ENCODE measurements at regions not wholly inside any gene's neighbourhood (a gene's known extent, or its start where the extent isn't known, plus 50 kb on each side); places are given as distances from the start of the nearest gene placed in this dataset.

- TF ChIP-seq CREB5 (CRISPR knock-in tag; IDR thresholded peaks at IDR 0.05; ENCODE audit: low read depth), result no peak
- no peak for ATAC-seq
Observed at GRCh38 chr16:52099382-52099781, 447.6 kb downstream of the TOX3 start.

- ATAC-seq, result no peak
- TF ChIP-seq ZFP30 (CRISPR knock-in tag; IDR thresholded peaks at IDR 0.05), result no peak
- TF ChIP-seq TCF4 (CRISPR knock-in tag; IDR thresholded peaks at IDR 0.05; ENCODE audit: borderline replicate concordance), result no peak
- TF ChIP-seq ISL1 (CRISPR knock-in tag; IDR thresholded peaks at IDR 0.05), result no peak
- no peak for TF ChIP-seq RARB (CRISPR knock-in tag; IDR thresholded peaks at IDR 0.05)
- TF ChIP-seq PPARA (CRISPR knock-in tag; IDR thresholded peaks at IDR 0.05; ENCODE audit: borderline replicate concordance), result no peak
- no peak for TF ChIP-seq POU6F1 (CRISPR knock-in tag; IDR thresholded peaks at IDR 0.05; ENCODE audit: borderline replicate concordance, low read depth)
Observed at GRCh38 chr16:52095471-52095870, 451.5 kb downstream of the TOX3 start.

GRCh38 chr16:52092126-52092525 is 454.8 kb downstream of the TOX3 start:
- ATAC-seq, result no peak
- no peak for TF ChIP-seq CSRNP3 (CRISPR knock-in tag; IDR thresholded peaks at IDR 0.05)
- TF ChIP-seq ZFP3 (CRISPR knock-in tag; IDR thresholded peaks at IDR 0.05), result no peak
- TF ChIP-seq TCF4 (CRISPR knock-in tag; IDR thresholded peaks at IDR 0.05; ENCODE audit: borderline replicate concordance), result no peak
- TF ChIP-seq ZC3H10 (CRISPR knock-in tag; IDR thresholded peaks at IDR 0.05), result no peak

- ATAC-seq, result no peak
- TF ChIP-seq PPARA (CRISPR knock-in tag; IDR thresholded peaks at IDR 0.05; ENCODE audit: borderline replicate concordance), result no peak
- no peak for TF ChIP-seq ZNF70 (CRISPR knock-in tag; IDR thresholded peaks at IDR 0.05)
- no peak for TF ChIP-seq GLIS3 (CRISPR knock-in tag; IDR thresholded peaks at IDR 0.05)
- no peak for TF ChIP-seq CREB5 (CRISPR knock-in tag; IDR thresholded peaks at IDR 0.05; ENCODE audit: low read depth)
- TF ChIP-seq BACH2 (CRISPR knock-in tag; IDR thresholded peaks at IDR 0.05; ENCODE audit: borderline replicate concordance), result no peak
- TF ChIP-seq ISL1 (CRISPR knock-in tag; IDR thresholded peaks at IDR 0.05), result no peak
- no peak for TF ChIP-seq CSRNP3 (CRISPR knock-in tag; IDR thresholded peaks at IDR 0.05)
- no peak for TF ChIP-seq OSR1 (CRISPR knock-in tag; IDR thresholded peaks at IDR 0.05)
- no peak for TF ChIP-seq CSDC2 (CRISPR knock-in tag; IDR thresholded peaks at IDR 0.05)
- TF ChIP-seq TCF4 (CRISPR knock-in tag; IDR thresholded peaks at IDR 0.05; ENCODE audit: borderline replicate concordance), result no peak
- no peak for TF ChIP-seq ARNTL (CRISPR knock-in tag; IDR thresholded peaks at IDR 0.05; ENCODE audit: borderline replicate concordance, low read depth)
- TF ChIP-seq TOX (CRISPR knock-in tag; IDR thresholded peaks at IDR 0.05; ENCODE audit: borderline replicate concordance), result no peak
- no peak for TF ChIP-seq ZFP30 (CRISPR knock-in tag; IDR thresholded peaks at IDR 0.05)
- no peak for TF ChIP-seq PATZ1 (CRISPR knock-in tag; IDR thresholded peaks at IDR 0.05; ENCODE audit: borderline replicate concordance)
- TF ChIP-seq ZFP3 (CRISPR knock-in tag; IDR thresholded peaks at IDR 0.05), result no peak
- TF ChIP-seq TSHZ2 (CRISPR knock-in tag; IDR thresholded peaks at IDR 0.05), result no peak
Observed at GRCh38 chr16:52090080-52090479, 456.9 kb downstream of the TOX3 start.
